Ishikawa (cell line): ENCODE measurements at regions not wholly inside any gene's neighbourhood (a gene's known extent, or its start where the extent isn't known, plus 50 kb on each side); places are given as distances from the start of the nearest gene placed in this dataset.
A peak's percentile ranks its signal among the peaks of the same experiment; 100 is the strongest.

Source experiments
- CEBPB ChIP-seq: IDR thresholded peaks from 2 replicates; pipeline ENCODE4 v1.6.1; 2012
- CREB1 ChIP-seq: IDR thresholded peaks from 2 replicates; pipeline ENCODE4 v1.6.1; 2012; ENCODE audit warnings: low read depth
- EGR1 ChIP-seq: IDR thresholded peaks from 2 replicates; pipeline ENCODE4 v1.6.1; 2012
- EP300 ChIP-seq: IDR thresholded peaks from 2 replicates; pipeline ENCODE4 v1.6.1; 2012; ENCODE audit warnings: borderline replicate concordance
- FOXM1 ChIP-seq: IDR thresholded peaks from 2 replicates; pipeline ENCODE4 v1.6.1; 2012; ENCODE audit warnings: low read depth, borderline replicate concordance
- NFIC ChIP-seq: IDR thresholded peaks from 2 replicates; pipeline ENCODE4 v1.6.1; 2012
- RAD21 ChIP-seq: IDR thresholded peaks from 2 replicates; pipeline ENCODE4 v1.6.1; 2012; ENCODE audit warnings: low read depth
- TAF1 ChIP-seq: IDR thresholded peaks from 2 replicates; pipeline ENCODE4 v1.6.1; 2012; ENCODE audit warnings: low read depth, mild to moderate bottlenecking
- TCF12 ChIP-seq: IDR thresholded peaks from 2 replicates; pipeline ENCODE4 v1.6.1; 2012; ENCODE audit warnings: low read depth
- TEAD4 ChIP-seq: IDR thresholded peaks from 2 replicates; pipeline ENCODE4 v1.6.1; 2012
- YY1 ChIP-seq: IDR thresholded peaks from 2 replicates; pipeline ENCODE4 v1.6.1; 2012; ENCODE audit warnings: low read depth
- ZBTB7A ChIP-seq: IDR thresholded peaks from 2 replicates; pipeline ENCODE4 v1.6.1; 2012; ENCODE audit warnings: low read depth
- TF ChIP-seq, protein P1 (sequence below): IDR thresholded peaks from 2 replicates; pipeline ENCODE4 v1.6.1; 2012; ENCODE audit warnings: low read depth, mild to moderate bottlenecking
- TF ChIP-seq, protein P2 (sequence below): IDR thresholded peaks from 2 replicates; pipeline ENCODE4 v1.6.1; 2012
- TF ChIP-seq, protein P3 (sequence below): IDR thresholded peaks from 2 replicates; pipeline ENCODE4 v1.6.1; 2012

GRCh38 chr6:63509652-63510352, 62.5 kb upstream of the LOC128125822 start:
- no peak for TF ChIP-seq TCF12

DNA sequence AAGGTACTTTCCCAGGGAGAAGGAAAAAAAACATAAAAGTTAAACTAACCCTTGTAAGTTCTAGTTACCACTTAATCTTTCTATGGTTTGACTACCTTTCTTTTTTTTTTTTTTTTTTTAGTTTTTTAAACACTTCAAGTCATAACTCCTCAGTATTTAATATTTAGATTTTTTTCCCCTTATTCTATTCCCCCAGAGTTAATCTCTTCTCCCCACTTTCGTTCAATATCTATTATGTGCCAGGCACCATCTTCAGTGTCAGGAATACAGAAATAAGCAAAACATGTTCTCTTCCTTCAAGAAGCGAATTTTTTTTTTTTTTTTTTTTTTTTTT, 62.0 kb upstream of the LOC128125822 start:
- TF ChIP-seq CEBPB, result no peak
- TF ChIP-seq CREB1, result no peak
- TF ChIP-seq TEAD4, result no peak
- TF ChIP-seq YY1, result no peak
- TF ChIP-seq, protein P1, sequence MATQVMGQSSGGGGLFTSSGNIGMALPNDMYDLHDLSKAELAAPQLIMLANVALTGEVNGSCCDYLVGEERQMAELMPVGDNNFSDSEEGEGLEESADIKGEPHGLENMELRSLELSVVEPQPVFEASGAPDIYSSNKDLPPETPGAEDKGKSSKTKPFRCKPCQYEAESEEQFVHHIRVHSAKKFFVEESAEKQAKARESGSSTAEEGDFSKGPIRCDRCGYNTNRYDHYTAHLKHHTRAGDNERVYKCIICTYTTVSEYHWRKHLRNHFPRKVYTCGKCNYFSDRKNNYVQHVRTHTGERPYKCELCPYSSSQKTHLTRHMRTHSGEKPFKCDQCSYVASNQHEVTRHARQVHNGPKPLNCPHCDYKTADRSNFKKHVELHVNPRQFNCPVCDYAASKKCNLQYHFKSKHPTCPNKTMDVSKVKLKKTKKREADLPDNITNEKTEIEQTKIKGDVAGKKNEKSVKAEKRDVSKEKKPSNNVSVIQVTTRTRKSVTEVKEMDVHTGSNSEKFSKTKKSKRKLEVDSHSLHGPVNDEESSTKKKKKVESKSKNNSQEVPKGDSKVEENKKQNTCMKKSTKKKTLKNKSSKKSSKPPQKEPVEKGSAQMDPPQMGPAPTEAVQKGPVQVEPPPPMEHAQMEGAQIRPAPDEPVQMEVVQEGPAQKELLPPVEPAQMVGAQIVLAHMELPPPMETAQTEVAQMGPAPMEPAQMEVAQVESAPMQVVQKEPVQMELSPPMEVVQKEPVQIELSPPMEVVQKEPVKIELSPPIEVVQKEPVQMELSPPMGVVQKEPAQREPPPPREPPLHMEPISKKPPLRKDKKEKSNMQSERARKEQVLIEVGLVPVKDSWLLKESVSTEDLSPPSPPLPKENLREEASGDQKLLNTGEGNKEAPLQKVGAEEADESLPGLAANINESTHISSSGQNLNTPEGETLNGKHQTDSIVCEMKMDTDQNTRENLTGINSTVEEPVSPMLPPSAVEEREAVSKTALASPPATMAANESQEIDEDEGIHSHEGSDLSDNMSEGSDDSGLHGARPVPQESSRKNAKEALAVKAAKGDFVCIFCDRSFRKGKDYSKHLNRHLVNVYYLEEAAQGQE, result no peak
- TF ChIP-seq RAD21, result no peak
- no peak for TF ChIP-seq TCF12
- TF ChIP-seq TAF1, result no peak
- TF ChIP-seq EGR1, result no peak
- no peak for TF ChIP-seq NFIC
- TF ChIP-seq, protein P2, sequence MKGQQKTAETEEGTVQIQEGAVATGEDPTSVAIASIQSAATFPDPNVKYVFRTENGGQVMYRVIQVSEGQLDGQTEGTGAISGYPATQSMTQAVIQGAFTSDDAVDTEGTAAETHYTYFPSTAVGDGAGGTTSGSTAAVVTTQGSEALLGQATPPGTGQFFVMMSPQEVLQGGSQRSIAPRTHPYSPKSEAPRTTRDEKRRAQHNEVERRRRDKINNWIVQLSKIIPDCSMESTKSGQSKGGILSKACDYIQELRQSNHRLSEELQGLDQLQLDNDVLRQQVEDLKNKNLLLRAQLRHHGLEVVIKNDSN, result no peak
- no peak for TF ChIP-seq EP300

- TF ChIP-seq TEAD4, result no peak
Observed at GRCh38 chr6:63510849-63511248, 61.4 kb upstream of the LOC128125822 start.

DNA sequence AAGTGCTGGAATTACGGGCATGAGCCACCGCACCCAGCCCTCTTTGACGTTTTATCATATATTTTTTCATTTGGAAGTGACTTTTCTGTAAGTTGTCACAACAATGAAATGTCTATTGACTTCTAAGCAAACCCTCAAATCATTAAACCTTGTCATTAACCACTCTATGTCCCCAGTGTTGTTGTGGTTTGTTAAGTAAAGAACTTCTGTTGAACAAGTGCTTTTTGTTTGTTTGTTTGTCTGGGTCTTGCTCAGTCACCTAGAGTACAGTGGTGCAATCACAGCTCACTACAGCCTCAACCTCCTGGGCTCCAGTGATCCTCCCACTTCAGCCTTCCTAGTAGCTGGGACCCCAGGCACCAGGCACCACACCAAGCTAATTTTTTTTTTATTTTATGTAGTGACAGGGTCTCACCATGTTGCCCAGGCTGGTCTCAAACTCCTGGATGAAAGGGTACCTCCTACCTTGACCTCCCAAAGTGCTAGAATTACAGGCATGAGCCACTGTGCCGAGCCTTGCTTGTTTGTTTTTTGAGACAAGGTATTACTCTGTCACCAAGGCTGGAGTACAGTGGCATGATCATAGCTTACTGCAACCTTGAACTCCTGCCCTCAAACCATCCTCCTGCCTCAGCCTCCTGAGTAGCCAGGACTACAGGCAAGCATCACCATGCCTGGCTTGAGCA, 57.6 kb upstream of the LOC128125822 start:
- TF ChIP-seq CEBPB (no peak), EP300 (no peak), EGR1 (no peak), YY1 (no peak), ZBTB7A (no peak), CREB1 (no peak), TCF12 (no peak), FOXM1 (no peak), TEAD4 (no peak), TAF1 (no peak)
- TF ChIP-seq, protein P3, sequence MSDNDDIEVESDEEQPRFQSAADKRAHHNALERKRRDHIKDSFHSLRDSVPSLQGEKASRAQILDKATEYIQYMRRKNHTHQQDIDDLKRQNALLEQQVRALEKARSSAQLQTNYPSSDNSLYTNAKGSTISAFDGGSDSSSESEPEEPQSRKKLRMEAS, result no peak
- TF ChIP-seq, protein P1, result no peak
- TF ChIP-seq, protein P2, result no peak

GRCh38 chr6:63516186-63516944, 55.9 kb upstream of the LOC128125822 start:
- TF ChIP-seq YY1 (0 out of 2 replicates have a peak, but pooled peaks have one; percentile 24), EGR1 (no peak), EP300 (peak; percentile 96), ZBTB7A (no peak), TAF1 (no peak), NFIC (peak; percentile 98), TEAD4 (no peak; the same call in 1 of the 2 replicates), FOXM1 (peak; percentile 82), CREB1 (peak; percentile 17; the same call in 1 of the 2 replicates), RAD21 (peak; percentile 10), CEBPB (peak; percentile 69), TCF12 (peak; percentile 96)
- TF ChIP-seq, protein P2, result no peak
- TF ChIP-seq, protein P3, result peak; percentile 67
- TF ChIP-seq, protein P1, result no peak
